ENCODE measurements at regions not wholly inside any gene's neighbourhood (a gene's known extent, or its start where the extent isn't known, plus 50 kb on each side); places are given as distances from the start of the nearest gene placed in this dataset.

DNA sequence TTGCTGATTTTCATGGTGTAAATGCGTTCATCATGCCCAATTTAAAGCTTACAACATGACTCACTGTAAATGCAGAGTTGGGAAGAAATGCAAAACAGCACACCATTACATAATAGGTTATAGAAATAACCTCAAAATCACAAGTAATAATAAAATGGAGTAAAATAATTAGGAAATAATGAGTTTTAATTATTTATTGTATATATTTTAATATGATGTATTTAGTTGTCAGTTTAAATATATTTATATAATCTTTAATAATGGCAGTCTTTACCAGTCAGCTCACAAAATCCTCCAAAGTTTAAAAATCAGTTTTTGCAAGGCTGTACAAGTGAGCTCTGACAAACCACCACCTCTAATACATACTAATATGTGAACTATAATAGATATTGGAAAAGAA, 180.2 kb downstream of the RND3 start:
- intact Hi-C loops (cut with DNase I) = no loop called here
- TF ChIP-seq, protein P1, sequence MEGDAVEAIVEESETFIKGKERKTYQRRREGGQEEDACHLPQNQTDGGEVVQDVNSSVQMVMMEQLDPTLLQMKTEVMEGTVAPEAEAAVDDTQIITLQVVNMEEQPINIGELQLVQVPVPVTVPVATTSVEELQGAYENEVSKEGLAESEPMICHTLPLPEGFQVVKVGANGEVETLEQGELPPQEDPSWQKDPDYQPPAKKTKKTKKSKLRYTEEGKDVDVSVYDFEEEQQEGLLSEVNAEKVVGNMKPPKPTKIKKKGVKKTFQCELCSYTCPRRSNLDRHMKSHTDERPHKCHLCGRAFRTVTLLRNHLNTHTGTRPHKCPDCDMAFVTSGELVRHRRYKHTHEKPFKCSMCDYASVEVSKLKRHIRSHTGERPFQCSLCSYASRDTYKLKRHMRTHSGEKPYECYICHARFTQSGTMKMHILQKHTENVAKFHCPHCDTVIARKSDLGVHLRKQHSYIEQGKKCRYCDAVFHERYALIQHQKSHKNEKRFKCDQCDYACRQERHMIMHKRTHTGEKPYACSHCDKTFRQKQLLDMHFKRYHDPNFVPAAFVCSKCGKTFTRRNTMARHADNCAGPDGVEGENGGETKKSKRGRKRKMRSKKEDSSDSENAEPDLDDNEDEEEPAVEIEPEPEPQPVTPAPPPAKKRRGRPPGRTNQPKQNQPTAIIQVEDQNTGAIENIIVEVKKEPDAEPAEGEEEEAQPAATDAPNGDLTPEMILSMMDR (IDR thresholded peaks at IDR 0.05) = no peak
- TF ChIP-seq POLR2A (IDR thresholded peaks at IDR 0.05) = no peak
- WGBS, 2 donors = 92 to 100% methylated on average over 1 of the region's 1 CpG
- no peak for DNase-seq
- Histone ChIP-seq H3K36me3 (no peaks in the 10 kb centered on the region), H3K4me1 (peaks cover 0 to 16% (median 2%) of the 10 kb centered on the region in 3 donors), H3K4me3 (no peak overlapping the region), H3K27ac (no peak overlapping the region), H3K9me3 (peaks cover 0 to 18% (median 0%) of the 10 kb centered on the region in 3 donors), H3K27me3 (no peaks in the 10 kb centered on the region)

DNA sequence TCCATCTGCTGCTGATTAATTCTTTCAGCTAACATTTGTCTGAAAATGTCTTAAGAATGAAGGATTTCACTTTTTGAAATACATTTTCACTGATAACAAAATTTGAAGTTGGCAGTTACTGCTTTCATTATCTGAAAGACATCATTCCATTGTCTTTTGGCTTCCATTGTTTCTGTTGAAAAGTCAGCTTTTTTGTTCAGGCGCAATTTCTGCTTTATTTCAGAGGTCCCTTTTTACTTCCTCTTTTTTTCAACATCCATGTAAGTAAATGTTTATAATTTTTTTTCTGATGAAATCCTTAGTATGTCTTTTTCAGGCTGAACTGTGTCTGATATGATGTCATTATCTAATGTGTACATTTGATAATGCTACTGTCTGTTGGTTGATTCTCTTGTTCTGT, 184.2 kb downstream of the RND3 start:
- no peaks in the 10 kb centered on the region for H3K27me3 ChIP-seq
- 84 to 94% methylated on average over 1 of the region's 1 CpG for WGBS, 2 donors
- H3K4me3 ChIP-seq = no peak overlapping the region
- H3K4me1 ChIP-seq = no peaks in the 10 kb centered on the region
- TF ChIP-seq, protein P1 (IDR thresholded peaks at IDR 0.05) = no peak
- TF ChIP-seq POLR2A (IDR thresholded peaks at IDR 0.05) = no peak
- no peaks in the 10 kb centered on the region for H3K36me3 ChIP-seq
- H3K27ac ChIP-seq = no peak overlapping the region
- DNase-seq = no peak
- intact Hi-C loops (cut with DNase I) = no loop called here
- peaks cover 0 to 18% (median 0%) of the 10 kb centered on the region in 3 donors for H3K9me3 ChIP-seq

DNA sequence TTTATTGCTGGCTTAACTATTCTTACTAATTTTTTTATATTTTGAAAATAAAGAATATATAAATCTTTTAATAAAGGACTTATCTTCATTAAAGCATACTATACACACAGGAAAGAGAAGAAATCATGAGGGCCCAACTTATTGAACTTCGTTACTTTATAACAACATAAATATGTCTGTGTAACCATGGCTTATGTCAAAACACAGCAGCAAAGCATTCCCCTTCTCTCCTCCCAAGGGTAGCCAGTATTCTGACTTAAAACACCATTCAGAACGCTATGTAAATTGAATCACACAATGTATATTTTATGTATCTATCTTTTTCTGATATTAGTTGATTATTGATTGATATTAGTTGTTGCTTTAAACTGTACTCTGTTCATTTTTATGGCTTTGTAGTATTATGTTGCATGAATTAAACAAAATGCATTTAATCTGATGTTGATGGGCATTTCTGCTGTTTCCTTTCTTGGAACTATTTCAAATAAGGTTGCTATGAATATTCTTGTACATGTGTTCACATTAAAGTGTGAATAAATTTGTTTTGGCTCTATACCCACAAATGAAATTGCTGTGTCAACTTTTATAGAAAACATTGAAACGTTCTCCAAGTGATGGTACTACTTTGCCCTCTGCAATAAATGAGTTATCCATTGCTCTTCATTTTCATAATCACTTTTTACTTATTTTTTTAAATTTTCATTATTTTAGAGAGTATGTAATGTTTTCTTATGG, 188.7 kb downstream of the RND3 start:
- DNase-seq = no peak
- intact Hi-C loops (cut with DNase I) = no loop called here
- 68 to 75% methylated on average over 3 of the region's 3 CpGs for WGBS, 2 donors
- Histone ChIP-seq H3K27me3 (no peaks in the 10 kb centered on the region), H3K4me3 (no peak overlapping the region), H3K9me3 (peaks cover 0 to 10% (median 0%) of the 10 kb centered on the region in 3 donors), H3K4me1 (no peaks in the 10 kb centered on the region), H3K27ac (no peak overlapping the region), H3K36me3 (no peaks in the 10 kb centered on the region)
- TF ChIP-seq, protein P1 (IDR thresholded peaks at IDR 0.05) = no peak
- no peak for TF ChIP-seq POLR2A (IDR thresholded peaks at IDR 0.05)

DNA sequence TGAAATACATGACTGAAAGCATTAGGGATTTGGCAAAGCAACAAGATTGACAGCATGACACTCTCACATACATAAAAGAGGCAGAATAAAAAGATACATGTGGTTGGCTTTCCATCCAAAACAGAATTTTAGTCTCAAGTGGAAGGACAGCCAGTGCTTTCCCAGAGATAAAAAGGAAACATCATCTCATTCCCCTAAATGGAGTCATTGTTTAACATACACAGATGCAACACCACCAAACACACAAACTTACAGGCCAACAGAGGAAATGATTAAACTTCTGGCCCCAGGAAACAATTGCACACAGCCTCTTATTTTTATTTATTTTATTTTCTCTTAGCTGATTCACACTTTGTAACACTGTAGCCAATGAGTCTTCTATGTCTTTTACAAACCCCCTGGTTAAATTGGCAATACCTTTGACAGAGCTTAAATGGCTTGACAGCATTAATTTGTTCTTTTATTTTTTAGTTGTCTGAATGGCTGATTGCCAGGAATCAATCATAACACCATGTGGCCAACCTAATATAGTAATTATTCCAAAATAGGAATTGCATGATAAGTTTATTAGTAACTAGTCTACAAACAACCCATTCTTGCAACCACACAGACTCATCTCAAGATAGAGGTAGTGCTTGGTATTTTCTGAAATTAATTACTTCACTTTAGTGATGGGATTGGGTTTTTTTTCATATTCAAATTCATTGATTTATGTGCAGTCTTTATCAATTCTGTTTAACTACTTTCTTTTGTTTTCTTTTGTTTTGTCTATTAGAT, 190.5 kb downstream of the RND3 start:
- no peak overlapping the region for H3K4me3 ChIP-seq
- TF ChIP-seq POLR2A (IDR thresholded peaks at IDR 0.05) = no peak
- TF ChIP-seq, protein P1 (IDR thresholded peaks at IDR 0.05) = no peak
- no peaks in the 10 kb centered on the region for H3K27me3 ChIP-seq
- H3K4me1 ChIP-seq = no peaks in the 10 kb centered on the region
- no peak overlapping the region for H3K27ac ChIP-seq
- intact Hi-C loops (cut with DNase I) = no loop called here
- no peaks in the 10 kb centered on the region for H3K36me3 ChIP-seq
- H3K9me3 ChIP-seq = no peaks in the 10 kb centered on the region
- no peak for DNase-seq

DNA sequence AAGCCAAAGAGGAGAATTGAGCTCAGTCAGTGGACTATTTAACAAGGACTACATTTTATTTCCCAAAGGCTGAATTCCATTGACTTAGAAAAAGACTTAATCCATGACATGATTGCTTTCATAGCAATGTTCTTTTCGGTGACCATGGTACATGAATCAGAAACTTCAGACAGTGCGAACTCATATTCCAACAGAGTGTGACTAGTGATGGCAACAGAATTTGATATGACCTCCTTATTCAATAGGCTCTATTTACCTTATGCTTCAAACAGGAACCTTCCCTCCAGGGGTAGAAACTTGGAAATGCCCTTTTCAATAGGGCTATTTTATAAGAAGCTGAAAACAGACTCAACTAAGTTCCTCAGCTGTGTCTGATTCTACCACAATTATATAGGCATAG, 191.9 kb downstream of the RND3 start:
- no peak overlapping the region for H3K27ac ChIP-seq
- no peak for TF ChIP-seq POLR2A (IDR thresholded peaks at IDR 0.05)
- TF ChIP-seq, protein P1 (IDR thresholded peaks at IDR 0.05) = no peak
- intact Hi-C loops (cut with DNase I) = no loop called here
- no peak for DNase-seq
- WGBS, 2 donors = 66 to 85% methylated on average over 2 of the region's 2 CpGs
- H3K9me3 ChIP-seq = no peaks in the 10 kb centered on the region
- H3K4me1 ChIP-seq = no peaks in the 10 kb centered on the region
- H3K4me3 ChIP-seq = no peak overlapping the region
- H3K27me3 ChIP-seq = no peaks in the 10 kb centered on the region
- no peaks in the 10 kb centered on the region for H3K36me3 ChIP-seq

Data from esophagus squamous epithelium (tissue), 5 donors.